ENCODE measurements at regions not wholly inside any gene's neighbourhood (a gene's known extent, or its start where the extent isn't known, plus 50 kb on each side); places are given as distances from the start of the nearest gene placed in this dataset.

- no peak for TF ChIP-seq SUZ12 (IDR thresholded peaks at IDR 0.05; ENCODE audit: extremely low read depth, insufficient read depth, insufficient read length)
- no peak for TF ChIP-seq ZNF274 (IDR thresholded peaks at IDR 0.05; ENCODE audit: low read depth, low read length)
These were observed 366.1 kb upstream of the MMADHC start for GRCh38 chr2:149953627-149954026.
